ENCODE measurements at regions not wholly inside any gene's neighbourhood (a gene's known extent, or its start where the extent isn't known, plus 50 kb on each side); places are given as distances from the start of the nearest gene placed in this dataset.

DNA sequence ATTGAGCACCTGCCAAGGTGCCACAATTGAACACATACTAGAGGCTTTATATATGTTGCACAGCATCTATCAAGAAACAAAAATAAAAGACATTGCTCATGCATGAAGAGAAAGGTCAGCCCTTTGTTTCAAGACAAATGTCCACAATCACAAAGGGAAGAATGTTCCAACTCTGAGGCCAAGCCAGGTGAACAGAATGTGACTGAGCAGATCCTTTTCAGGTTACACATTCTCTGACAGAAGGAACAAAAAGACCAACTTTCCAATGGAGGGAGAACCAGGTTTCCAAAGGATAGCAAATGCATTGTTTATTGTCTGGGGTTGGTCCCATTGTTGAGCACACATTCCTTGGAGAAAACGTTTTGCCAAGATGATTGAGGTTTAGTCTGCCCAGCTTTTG, 50.2 kb upstream of the FAM174B start:
- TF ChIP-seq, protein P1, sequence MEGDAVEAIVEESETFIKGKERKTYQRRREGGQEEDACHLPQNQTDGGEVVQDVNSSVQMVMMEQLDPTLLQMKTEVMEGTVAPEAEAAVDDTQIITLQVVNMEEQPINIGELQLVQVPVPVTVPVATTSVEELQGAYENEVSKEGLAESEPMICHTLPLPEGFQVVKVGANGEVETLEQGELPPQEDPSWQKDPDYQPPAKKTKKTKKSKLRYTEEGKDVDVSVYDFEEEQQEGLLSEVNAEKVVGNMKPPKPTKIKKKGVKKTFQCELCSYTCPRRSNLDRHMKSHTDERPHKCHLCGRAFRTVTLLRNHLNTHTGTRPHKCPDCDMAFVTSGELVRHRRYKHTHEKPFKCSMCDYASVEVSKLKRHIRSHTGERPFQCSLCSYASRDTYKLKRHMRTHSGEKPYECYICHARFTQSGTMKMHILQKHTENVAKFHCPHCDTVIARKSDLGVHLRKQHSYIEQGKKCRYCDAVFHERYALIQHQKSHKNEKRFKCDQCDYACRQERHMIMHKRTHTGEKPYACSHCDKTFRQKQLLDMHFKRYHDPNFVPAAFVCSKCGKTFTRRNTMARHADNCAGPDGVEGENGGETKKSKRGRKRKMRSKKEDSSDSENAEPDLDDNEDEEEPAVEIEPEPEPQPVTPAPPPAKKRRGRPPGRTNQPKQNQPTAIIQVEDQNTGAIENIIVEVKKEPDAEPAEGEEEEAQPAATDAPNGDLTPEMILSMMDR (conservative IDR thresholded peaks at IDR 0.05; ENCODE audit: low read depth, low read length): no peak
- no peak overlapping the region for H3K4me3 ChIP-seq (ENCODE audit: low read depth, low read length)
- DNase-seq (ENCODE audit: low read depth): no peak

DNA sequence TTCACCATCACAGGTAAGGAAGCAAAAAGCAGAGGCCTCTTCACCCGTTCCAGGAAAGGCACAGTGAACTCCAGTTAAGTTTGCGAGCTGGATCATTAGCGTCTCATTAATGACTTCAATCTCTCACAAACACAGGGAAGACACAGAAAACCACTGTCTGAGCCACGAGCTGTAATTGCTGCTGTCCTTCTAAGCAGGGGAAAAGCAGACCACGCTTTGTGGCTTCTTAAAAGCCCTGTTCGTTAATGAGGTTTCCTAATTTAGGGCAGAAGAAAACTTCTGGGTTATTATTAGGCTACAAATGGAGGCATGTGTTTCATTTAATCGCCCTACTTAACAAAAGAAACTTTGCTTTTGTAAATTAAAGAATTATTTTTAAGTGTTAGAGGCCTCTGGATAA, 50.6 kb upstream of the FAM174B start:
- TF ChIP-seq, protein P1 (conservative IDR thresholded peaks at IDR 0.05; ENCODE audit: low read depth, low read length): no peak
- DNase-seq (ENCODE audit: low read depth): no peak
- H3K4me3 ChIP-seq (ENCODE audit: low read depth, low read length): no peak overlapping the region

GRCh38 chr15:92707880-92708551, 52.4 kb upstream of the FAM174B start:
- TF ChIP-seq, protein P1 (conservative IDR thresholded peaks at IDR 0.05; ENCODE audit: low read depth, low read length): no peak
- DNase-seq (ENCODE audit: low read depth): no peak
- H3K4me3 ChIP-seq (ENCODE audit: low read depth, low read length): no peak overlapping the region

- TF ChIP-seq, protein P1 (conservative IDR thresholded peaks at IDR 0.05; ENCODE audit: low read depth, low read length): no peak
- no peak for DNase-seq (ENCODE audit: low read depth)
- H3K4me3 ChIP-seq (ENCODE audit: low read depth, low read length): no peak overlapping the region
These were observed 53.1 kb upstream of the FAM174B start for GRCh38 chr15:92708635-92709034.

DNA sequence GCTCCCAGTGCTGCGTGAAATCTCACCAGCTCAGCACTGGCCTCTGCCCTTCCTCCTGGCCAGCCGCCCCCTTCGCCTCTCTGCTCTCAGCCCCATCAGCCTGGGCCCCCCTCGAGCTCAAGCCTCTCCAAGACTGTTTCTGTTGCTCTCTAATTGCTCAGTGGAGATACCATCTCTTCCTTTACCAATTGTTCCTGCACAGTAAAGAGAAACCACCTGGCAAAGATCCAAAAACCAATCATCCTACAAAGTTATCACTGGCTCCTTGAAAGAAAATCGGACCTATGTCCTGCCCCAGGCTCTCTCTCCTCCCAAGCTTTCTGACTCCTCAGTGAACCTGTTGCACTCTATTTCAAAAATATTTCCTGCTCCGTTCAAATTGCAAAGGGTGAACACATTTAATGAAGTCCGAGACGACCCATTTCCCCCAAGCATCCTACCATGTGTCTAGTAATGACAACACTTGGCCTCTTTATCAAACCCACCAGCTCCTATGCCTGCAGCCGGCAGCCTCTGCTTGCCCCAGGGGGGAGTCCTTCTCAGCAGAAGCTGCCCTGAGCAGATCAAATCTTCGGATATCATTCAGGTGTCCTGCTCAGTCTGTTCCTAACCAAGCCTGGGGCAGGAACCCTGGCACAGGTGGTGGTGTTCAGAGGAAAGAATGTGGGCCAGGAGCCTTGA, 53.7 kb upstream of the FAM174B start:
- DNase-seq (ENCODE audit: low read depth): no peak
- TF ChIP-seq, protein P1 (conservative IDR thresholded peaks at IDR 0.05; ENCODE audit: low read depth, low read length): no peak
- H3K4me3 ChIP-seq (ENCODE audit: low read depth, low read length): no peak overlapping the region

GRCh38 chr15:92711457-92711831, 55.9 kb upstream of the FAM174B start:
- DNase-seq (ENCODE audit: low read depth): no peak
- no peak overlapping the region for H3K4me3 ChIP-seq (ENCODE audit: low read depth, low read length)
- TF ChIP-seq, protein P1 (conservative IDR thresholded peaks at IDR 0.05; ENCODE audit: low read depth, low read length): no peak

GRCh38 chr15:92714077-92714476, 58.5 kb upstream of the FAM174B start:
- TF ChIP-seq, protein P1 (conservative IDR thresholded peaks at IDR 0.05; ENCODE audit: low read depth, low read length): no peak
- peak overlapping the region; percentile 65 for H3K4me3 ChIP-seq (ENCODE audit: low read depth, low read length)
- no peak for DNase-seq (ENCODE audit: low read depth)
